H1 (cell line): ENCODE measurements at regions not wholly inside any gene's neighbourhood (a gene's known extent, or its start where the extent isn't known, plus 50 kb on each side); places are given as distances from the start of the nearest gene placed in this dataset.

Experiments used
- ATF3 ChIP-seq: IDR thresholded peaks from 2 replicates; pipeline ENCODE4 v1.6.1; 2011; ENCODE audit warnings: low read depth, mild to moderate bottlenecking, low read length; ENCODE audit not compliant: insufficient read depth
- CHD2 ChIP-seq: IDR thresholded peaks from 2 replicates; pipeline ENCODE4 v1.6.1; 2012; ENCODE audit warnings: low read length, improper control_type of control experiment
- CTBP2 ChIP-seq: IDR thresholded peaks from 2 replicates; pipeline ENCODE4 v1.7.0; 2011; ENCODE audit warnings: borderline replicate concordance, mild to moderate bottlenecking, moderate library complexity, mixed read lengths, low read length; ENCODE audit not compliant: insufficient read depth, insufficient read length

DNA sequence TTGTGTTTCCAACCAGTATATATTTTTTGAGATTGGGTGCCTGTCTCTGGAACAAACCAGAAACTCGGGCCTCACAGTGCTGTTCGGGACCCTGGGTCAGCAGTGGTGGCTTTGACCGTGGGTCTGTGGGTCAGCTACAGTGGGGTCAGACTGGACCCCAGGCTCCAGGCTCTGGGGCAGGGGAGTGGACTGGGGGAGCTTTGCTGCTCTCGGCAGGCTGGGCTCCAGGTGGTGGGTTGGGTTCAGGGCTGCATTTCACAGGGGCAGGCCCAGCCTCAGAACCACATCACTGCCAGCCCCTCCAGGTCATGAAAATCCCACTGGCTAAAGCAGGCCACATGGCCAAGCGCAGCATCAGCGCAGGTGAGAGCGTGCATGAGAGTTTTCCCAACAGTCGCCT, 1279.3 kb downstream of the BRD1 start (continued):
- no peak for TF ChIP-seq CTBP2
- TF ChIP-seq CHD2 = no peak
- TF ChIP-seq ATF3 = no peak
